HEK293T (cell line): ENCODE measurements at regions not wholly inside any gene's neighbourhood (a gene's known extent, or its start where the extent isn't known, plus 50 kb on each side); places are given as distances from the start of the nearest gene placed in this dataset.

Experiments used
- BHLHE40 ChIP-seq: fragments of 450-650 bp; IDR thresholded peaks from 2 replicates; pipeline ENCODE4 v1.6.1; 2016; ENCODE audit warnings: mild to moderate bottlenecking, moderate library complexity, borderline replicate concordance
- CTBP1 ChIP-seq: fragments of 450-650 bp; IDR thresholded peaks from 2 replicates; pipeline ENCODE4 v1.6.1; 2016; ENCODE audit warnings: borderline replicate concordance
- ELF4 ChIP-seq: fragments of 450-650 bp; IDR thresholded peaks from 2 replicates; pipeline ENCODE4 v1.6.1; 2017; ENCODE audit warnings: antibody characterized with exemption
- FOXA1 ChIP-seq: fragments of 450-650 bp; IDR thresholded peaks from 2 replicates; pipeline ENCODE4 v1.6.1; 2016; ENCODE audit warnings: mild to moderate bottlenecking
- FOXM1 ChIP-seq: fragments of 450-650 bp; IDR thresholded peaks from 2 replicates; pipeline ENCODE4 v1.6.1; 2017; ENCODE audit warnings: mild to moderate bottlenecking, borderline replicate concordance
- PKNOX1 ChIP-seq: fragments of 450-650 bp; IDR thresholded peaks from 2 replicates; pipeline ENCODE4 v1.6.1; 2016
- SP1 ChIP-seq: fragments of 450-650 bp; IDR thresholded peaks from 2 replicates; pipeline ENCODE4 v1.6.1; 2017
- SUZ12 ChIP-seq: fragments of 450-650 bp; IDR thresholded peaks from 2 replicates; pipeline ENCODE4 v1.6.1; 2016; ENCODE audit warnings: mild to moderate bottlenecking
- TARDBP ChIP-seq: fragments of 450-650 bp; IDR thresholded peaks from 2 replicates; pipeline ENCODE4 v1.6.1; 2016

DNA sequence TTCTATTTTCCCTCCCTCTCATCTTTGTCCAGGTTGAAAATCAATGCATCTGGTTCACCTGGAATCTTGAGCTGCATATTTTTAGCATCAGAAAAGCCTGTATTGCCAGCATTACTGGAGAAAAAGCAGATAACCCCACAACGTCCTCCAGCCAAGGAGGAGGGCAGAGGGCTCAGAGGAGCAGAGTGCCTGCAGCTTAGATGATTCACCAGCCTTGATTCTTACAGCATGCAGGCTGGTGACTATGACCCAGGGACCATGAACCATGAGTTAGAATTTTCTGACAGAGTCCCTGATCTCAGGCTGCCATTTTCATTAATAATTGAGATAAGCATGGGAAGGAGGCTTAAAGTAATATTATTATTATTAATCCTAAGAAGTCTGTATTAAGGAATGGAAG is 278.2 kb downstream of the BRINP1 start:
- TF ChIP-seq CTBP1 (no peak), SUZ12 (no peak), BHLHE40 (no peak), SP1 (no peak), FOXA1 (no peak), PKNOX1 (no peak), FOXM1 (no peak), ELF4 (no peak), TARDBP (no peak)
